22Rv1 (cell line): ENCODE measurements at regions not wholly inside any gene's neighbourhood (a gene's known extent, or its start where the extent isn't known, plus 50 kb on each side); places are given as distances from the start of the nearest gene placed in this dataset.

Experiments used
- H3K27ac ChIP-seq: fragments of 450-650 bp; 2 replicates; pipeline ENCODE4 v1.5.1; 2017
- ZFX ChIP-seq: fragments of 450-650 bp; IDR thresholded peaks from 2 replicates; pipeline ENCODE4 v1.6.1; 2017; ENCODE audit warnings: antibody characterized with exemption, borderline replicate concordance
- TF ChIP-seq, protein P1 (sequence below): fragments of 450-650 bp; IDR thresholded peaks from 2 replicates; pipeline ENCODE4 v1.5.1; 2017; ENCODE audit warnings: mild to moderate bottlenecking

- TF ChIP-seq, protein P1, sequence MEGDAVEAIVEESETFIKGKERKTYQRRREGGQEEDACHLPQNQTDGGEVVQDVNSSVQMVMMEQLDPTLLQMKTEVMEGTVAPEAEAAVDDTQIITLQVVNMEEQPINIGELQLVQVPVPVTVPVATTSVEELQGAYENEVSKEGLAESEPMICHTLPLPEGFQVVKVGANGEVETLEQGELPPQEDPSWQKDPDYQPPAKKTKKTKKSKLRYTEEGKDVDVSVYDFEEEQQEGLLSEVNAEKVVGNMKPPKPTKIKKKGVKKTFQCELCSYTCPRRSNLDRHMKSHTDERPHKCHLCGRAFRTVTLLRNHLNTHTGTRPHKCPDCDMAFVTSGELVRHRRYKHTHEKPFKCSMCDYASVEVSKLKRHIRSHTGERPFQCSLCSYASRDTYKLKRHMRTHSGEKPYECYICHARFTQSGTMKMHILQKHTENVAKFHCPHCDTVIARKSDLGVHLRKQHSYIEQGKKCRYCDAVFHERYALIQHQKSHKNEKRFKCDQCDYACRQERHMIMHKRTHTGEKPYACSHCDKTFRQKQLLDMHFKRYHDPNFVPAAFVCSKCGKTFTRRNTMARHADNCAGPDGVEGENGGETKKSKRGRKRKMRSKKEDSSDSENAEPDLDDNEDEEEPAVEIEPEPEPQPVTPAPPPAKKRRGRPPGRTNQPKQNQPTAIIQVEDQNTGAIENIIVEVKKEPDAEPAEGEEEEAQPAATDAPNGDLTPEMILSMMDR, result no peak
- no peak for TF ChIP-seq ZFX
- no peak overlapping the region for H3K27ac ChIP-seq
These were observed 448.9 kb downstream of the TCERG1L start for GRCh38 chr10:130862626-130863025.

- H3K27ac ChIP-seq, result no peak overlapping the region
- no peak for TF ChIP-seq ZFX
- TF ChIP-seq, protein P1, result no peak
These were observed 448.5 kb downstream of the TCERG1L start for GRCh38 chr10:130863044-130863443.

DNA sequence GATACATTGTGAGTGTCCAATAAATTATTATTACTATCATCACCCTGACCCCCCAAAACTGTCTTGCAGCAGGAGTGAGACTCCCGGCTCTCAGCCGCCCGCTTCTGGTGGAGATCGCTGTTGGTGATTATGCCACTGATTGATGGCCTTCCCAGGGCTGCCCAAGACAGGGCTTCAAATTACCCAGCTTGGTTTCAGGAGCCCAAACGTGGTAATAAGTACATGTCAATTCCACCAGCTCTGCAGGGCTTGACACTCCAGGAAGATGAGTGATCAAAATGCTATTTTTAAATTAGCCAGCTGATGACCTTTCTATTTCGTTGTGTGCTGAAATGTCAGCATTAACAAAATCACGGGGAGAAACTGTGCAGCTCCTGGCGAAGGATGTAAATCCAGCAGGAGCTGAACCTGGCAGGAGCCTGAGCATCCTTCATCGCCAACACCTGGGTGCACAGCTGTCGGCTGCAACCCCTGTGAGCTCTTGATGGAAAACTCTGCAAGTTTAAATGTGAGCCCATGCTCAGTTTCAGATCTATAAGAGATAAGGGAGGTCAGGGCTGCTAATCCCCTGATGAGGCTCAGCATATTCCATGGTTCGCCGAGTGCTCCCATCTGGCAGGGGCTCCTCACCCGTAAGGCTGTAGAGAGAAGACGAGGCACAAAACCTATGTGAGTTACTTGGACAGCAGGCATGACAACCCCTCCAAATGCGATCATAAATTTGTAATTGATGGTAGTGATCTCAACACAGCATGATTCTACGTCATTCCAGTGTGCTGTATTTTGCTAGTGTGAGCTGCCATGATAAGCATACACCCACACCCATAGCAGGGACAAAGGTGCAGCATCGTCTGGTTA is 446.3 kb downstream of the TCERG1L start:
- TF ChIP-seq, protein P1, result no peak
- no peak for TF ChIP-seq ZFX
- no peak overlapping the region for H3K27ac ChIP-seq

GRCh38 chr10:130866857-130867256 is 444.7 kb downstream of the TCERG1L start:
- TF ChIP-seq ZFX, result no peak
- TF ChIP-seq, protein P1, result no peak
- H3K27ac ChIP-seq, result no peak overlapping the region

DNA sequence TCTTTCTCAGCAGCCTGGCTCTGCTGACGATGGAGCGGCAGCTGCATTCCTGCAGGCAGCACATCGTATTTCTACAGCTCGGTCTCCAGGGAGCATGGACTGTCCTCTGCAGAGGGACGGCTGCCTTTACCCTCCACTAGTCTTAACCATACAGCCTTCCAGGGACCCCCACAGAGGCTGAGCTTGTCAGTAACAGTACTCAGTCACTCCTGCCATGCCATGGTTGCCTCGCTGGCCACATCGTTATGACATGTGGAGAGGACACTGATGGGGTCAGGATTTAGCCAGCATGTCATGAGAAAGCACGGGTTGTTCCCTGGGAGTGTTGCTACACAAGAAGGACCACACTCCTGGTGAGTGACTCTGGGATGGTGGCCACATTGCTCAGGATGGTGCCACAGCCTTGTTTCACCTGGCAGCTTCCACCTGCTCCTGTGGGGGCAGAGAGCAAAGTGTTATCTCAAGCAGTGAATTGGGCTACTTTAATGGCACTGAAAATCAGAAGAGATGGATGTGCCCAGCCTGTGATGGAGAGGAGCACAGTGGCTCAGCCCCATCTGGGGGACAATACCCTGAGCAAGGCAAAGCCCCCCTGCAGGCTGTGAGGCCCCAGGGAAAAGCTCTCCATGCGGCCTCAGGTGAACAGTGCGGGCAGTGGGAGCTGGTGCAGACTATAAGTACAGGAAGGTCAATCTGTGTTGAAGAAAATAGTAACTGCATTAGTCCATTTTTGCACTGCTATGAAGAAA is 443.9 kb downstream of the TCERG1L start:
- H3K27ac ChIP-seq, result no peak overlapping the region
- TF ChIP-seq, protein P1, result no peak
- TF ChIP-seq ZFX, result no peak

DNA sequence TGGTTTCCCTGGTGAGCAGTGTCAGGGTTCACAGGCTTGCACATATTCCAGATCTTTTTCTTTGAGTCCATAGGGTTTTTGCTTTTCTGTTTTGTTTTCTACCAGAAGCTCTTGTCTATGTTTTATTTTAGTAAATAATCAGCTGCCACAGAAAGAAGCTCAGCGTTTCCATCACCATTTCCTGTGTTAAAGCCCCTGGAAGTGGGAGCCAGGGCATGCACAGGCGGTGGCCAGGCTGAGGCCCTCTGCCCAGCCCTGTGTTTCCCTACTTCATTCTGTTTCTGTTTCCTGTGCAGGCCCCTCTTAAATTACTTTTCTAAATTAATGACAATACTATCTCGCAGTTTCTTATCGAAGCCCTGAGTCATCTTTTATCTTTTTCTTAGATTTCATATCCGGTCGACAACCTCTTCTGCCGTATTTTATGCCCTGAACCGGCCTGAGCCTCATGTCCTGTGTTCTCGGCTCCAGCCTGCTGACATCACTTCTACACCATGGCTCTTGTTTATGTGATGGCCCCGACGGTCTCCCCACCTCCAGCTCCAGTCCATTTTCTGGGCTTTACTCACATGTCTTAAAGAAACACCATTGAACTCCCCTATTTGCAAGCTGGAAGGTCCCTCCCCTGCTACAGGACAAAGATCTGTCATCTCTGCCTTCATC is 442.2 kb downstream of the TCERG1L start:
- TF ChIP-seq ZFX, result no peak
- TF ChIP-seq, protein P1, result no peak
- H3K27ac ChIP-seq, result no peak overlapping the region
